NCI-H1105 (cell line): ENCODE measurements at regions not wholly inside any gene's neighbourhood (a gene's known extent, or its start where the extent isn't known, plus 50 kb on each side); places are given as distances from the start of the nearest gene placed in this dataset.
"Not testable (repeated sequence)": the region's sequence is repeated elsewhere in the genome, so short reads cannot be mapped to it uniquely, and the experiment has no call there.

Experiments
- DNase-seq: peaks from one replicate; lab custom pipeline; 2025; lab: John Stamatoyannopoulos, UW

GRCh38 chr5:58300346-58300895, 159.5 kb downstream of the PLK2 start:
- no peak for DNase-seq

GRCh38 chr5:58299256-58299655, 160.6 kb downstream of the PLK2 start:
- no peak for DNase-seq

- no peak for DNase-seq
These were observed 165.1 kb downstream of the PLK2 start for GRCh38 chr5:58294598-58295305.

- not testable (repeated sequence) for DNase-seq
These were observed 171.6 kb downstream of the PLK2 start for GRCh38 chr5:58288275-58288674.

- no peak for DNase-seq
These were observed 173.1 kb downstream of the PLK2 start for GRCh38 chr5:58286741-58287140.

- no peak for DNase-seq
These were observed 174.0 kb downstream of the PLK2 start for GRCh38 chr5:58285900-58286299.

GRCh38 chr5:58284886-58285285, 175.0 kb downstream of the PLK2 start:
- no peak for DNase-seq

GRCh38 chr5:58281189-58281588, 178.7 kb downstream of the PLK2 start:
- no peak for DNase-seq

GRCh38 chr5:58279259-58279658, 180.6 kb downstream of the PLK2 start:
- DNase-seq, result no peak

GRCh38 chr5:58276431-58276830, 183.5 kb downstream of the PLK2 start:
- no peak for DNase-seq

GRCh38 chr5:58275516-58275915, 184.4 kb downstream of the PLK2 start:
- DNase-seq, result no peak

GRCh38 chr5:58274191-58274590, 185.7 kb downstream of the PLK2 start:
- no peak for DNase-seq

GRCh38 chr5:58273711-58274110, 186.2 kb downstream of the PLK2 start:
- no peak for DNase-seq

- no peak for DNase-seq
These were observed 191.6 kb downstream of the PLK2 start for GRCh38 chr5:58268268-58268667.

GRCh38 chr5:58266402-58266801, 193.5 kb downstream of the PLK2 start:
- DNase-seq, result no peak

- DNase-seq, result no peak
These were observed 194.5 kb downstream of the PLK2 start for GRCh38 chr5:58265246-58265930.

GRCh38 chr5:58264276-58264675, 195.6 kb downstream of the PLK2 start:
- no peak for DNase-seq

- DNase-seq, result no peak
These were observed 196.6 kb downstream of the PLK2 start for GRCh38 chr5:58263296-58263695.

- no peak for DNase-seq
These were observed 197.7 kb downstream of the PLK2 start for GRCh38 chr5:58262226-58262625.

- DNase-seq, result no peak
These were observed 198.3 kb downstream of the PLK2 start for GRCh38 chr5:58261605-58262004.

GRCh38 chr5:58260243-58260642, 199.6 kb downstream of the PLK2 start:
- no peak for DNase-seq

GRCh38 chr5:58259685-58260152, 200.2 kb downstream of the PLK2 start:
- DNase-seq, result no peak

- no peak for DNase-seq
These were observed 200.8 kb downstream of the PLK2 start for GRCh38 chr5:58258984-58259684.
